ENCODE measurements at regions not wholly inside any gene's neighbourhood (a gene's known extent, or its start where the extent isn't known, plus 50 kb on each side); places are given as distances from the start of the nearest gene placed in this dataset.

DNA sequence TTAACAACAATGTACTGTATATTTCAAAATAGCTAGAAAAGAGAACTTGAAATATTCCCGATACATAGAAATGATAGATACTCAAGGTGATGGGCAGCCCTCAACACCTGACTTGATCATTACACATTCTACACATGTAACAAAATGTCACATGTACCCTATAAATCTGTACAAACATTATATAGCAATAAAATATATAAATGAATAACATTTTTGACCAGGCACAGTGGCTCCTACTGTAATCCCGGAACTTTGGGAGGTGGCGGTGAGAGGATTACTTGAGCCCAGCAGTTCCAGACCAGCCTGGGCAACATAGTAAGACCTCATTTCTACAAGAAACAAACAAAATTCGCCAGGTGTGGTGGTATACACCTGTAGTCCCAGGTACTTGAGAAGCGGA is 659.5 kb upstream of the NRP1 start:
- TF ChIP-seq, protein P1, sequence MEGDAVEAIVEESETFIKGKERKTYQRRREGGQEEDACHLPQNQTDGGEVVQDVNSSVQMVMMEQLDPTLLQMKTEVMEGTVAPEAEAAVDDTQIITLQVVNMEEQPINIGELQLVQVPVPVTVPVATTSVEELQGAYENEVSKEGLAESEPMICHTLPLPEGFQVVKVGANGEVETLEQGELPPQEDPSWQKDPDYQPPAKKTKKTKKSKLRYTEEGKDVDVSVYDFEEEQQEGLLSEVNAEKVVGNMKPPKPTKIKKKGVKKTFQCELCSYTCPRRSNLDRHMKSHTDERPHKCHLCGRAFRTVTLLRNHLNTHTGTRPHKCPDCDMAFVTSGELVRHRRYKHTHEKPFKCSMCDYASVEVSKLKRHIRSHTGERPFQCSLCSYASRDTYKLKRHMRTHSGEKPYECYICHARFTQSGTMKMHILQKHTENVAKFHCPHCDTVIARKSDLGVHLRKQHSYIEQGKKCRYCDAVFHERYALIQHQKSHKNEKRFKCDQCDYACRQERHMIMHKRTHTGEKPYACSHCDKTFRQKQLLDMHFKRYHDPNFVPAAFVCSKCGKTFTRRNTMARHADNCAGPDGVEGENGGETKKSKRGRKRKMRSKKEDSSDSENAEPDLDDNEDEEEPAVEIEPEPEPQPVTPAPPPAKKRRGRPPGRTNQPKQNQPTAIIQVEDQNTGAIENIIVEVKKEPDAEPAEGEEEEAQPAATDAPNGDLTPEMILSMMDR (IDR thresholded peaks at IDR 0.05; ENCODE audit: low read depth, low read length, poor library complexity, severe bottlenecking): no peak
- TF ChIP-seq EZH2phosphoT487 (IDR thresholded peaks at IDR 0.05; ENCODE audit: borderline replicate concordance, low read length): no peak
